ENCODE measurements at regions not wholly inside any gene's neighbourhood (a gene's known extent, or its start where the extent isn't known, plus 50 kb on each side); places are given as distances from the start of the nearest gene placed in this dataset.
A peak's percentile ranks its signal among the peaks of the same experiment; 100 is the strongest.

- TF ChIP-seq POLR2A (IDR thresholded peaks at IDR 0.05) (no peak), CTCF (IDR thresholded peaks at IDR 0.05) (peak; percentile 81 to 89 (median 88))
Observed at GRCh38 chr5:167723254-167723871, 568.1 kb upstream of the WWC1 start.
